HPDE6-E6E7 (cell line): ENCODE measurements at regions not wholly inside any gene's neighbourhood (a gene's known extent, or its start where the extent isn't known, plus 50 kb on each side); places are given as distances from the start of the nearest gene placed in this dataset.
"Not testable (repeated sequence)": the region's sequence is repeated elsewhere in the genome, so short reads cannot be mapped to it uniquely, and the experiment has no call there.

ENCODE experiments used
- DNase-seq: peaks from one replicate; pipeline ENCODE4 v3.0.0; 2011; ENCODE audit warnings: missing footprints; ENCODE audit errors: extremely low spot score

DNA sequence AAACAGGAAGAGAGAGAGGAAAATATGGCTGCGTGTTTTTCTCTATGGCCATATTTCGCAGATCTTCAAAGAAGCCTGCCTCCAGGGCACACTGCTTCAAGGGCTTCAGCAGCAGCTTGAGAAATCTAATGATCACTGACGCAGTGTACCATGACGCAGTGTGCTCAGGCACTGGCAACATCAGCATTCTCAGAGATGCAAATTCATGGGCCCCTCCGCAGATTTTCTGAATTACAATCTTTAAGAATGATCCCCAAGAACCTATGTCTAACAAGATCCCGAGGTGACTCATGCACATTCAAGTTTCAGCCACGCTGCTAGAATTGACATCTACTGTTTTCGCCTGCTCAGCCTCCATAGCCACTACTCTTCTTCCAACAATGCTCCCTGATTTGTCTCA lies 143.9 kb upstream of the ZNF366 start:
- DNase-seq: no peak

DNA sequence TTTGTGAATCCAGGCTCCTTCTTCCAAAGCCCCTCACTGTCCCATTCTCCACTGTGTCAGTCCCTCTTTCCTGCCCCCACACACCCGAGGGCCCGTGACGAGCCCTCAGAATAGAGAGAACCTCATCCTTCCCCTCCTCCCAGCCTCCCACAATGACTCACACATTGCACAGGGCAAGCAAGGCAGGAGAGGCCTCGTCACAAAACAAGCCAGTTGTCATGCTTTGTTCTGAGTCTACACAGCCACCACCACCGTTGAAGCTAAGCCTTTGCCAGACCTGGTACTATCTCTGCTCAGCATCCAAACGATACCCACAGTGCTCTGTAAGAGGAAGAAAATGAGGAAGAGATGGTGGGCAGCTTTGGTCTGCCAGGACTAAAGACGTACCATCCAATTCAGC lies 142.2 kb upstream of the ZNF366 start:
- DNase-seq: peak; percentile 20

DNA sequence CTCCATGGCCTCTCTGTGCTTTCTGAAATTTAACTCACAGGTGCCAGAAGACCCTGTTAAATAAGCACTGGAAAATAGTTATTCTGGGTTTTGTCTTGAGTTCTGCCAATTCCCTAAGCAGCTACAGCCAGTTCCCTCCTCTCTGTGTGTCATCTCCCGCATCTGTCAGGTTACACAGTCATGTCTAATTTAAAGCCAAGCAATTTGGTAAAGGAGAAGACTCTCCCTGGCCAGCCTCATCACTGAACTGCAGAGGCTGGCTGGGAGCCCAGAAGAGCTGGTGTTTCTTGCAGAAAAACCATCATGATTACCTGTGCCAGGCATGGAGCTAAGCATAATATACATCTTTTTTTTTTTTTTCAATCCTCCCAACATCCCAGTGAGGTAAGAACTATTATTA lies 141.3 kb upstream of the ZNF366 start:
- no peak for DNase-seq

DNA sequence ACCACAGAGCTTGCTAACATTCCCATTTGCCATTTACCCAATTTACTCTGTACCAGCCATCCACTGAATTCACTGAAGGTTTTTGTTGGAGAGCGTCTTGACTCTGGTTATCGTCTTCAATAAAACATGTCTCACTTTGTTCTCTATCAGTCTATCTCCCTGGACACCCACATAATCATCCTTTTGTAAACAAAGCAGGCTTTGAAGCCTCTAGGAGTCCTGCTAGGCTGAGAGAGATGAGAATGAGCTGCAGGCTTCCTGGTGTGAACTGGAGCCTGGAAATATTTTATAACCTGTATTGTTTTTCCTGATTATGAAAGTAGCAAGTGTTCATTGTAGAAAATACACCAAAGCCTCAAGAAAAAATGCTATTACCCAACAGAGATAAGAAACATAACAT lies 140.6 kb upstream of the ZNF366 start:
- no peak for DNase-seq

DNA sequence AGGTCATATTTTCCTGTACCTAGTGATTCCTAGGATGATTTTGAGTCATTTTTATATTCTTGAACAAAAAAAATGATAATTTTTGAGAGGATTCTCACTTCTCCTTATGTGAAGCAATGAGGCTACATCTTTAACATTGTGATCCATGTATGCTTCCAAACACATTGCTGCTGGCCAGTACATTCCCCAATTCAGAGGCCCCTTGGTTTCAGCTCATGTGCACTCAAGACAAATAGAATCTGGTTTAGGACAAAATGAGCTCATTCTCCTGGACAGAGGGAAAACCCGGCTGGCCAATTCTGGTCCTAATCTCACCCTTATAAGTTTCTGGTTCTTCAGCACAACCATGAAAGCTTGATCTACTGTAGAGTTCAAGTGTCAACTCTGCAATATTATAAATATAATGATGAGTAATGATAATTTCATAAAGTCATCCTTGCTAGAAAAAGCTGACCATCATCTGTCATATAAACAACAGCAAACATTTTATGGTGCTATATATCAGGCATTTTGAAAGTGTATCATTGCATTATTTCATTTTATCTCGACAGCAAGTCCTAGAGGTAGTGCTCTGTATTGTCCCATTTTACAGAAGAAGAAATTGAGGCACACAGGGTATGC lies 139.1 kb upstream of the ZNF366 start:
- no peak for DNase-seq

DNA sequence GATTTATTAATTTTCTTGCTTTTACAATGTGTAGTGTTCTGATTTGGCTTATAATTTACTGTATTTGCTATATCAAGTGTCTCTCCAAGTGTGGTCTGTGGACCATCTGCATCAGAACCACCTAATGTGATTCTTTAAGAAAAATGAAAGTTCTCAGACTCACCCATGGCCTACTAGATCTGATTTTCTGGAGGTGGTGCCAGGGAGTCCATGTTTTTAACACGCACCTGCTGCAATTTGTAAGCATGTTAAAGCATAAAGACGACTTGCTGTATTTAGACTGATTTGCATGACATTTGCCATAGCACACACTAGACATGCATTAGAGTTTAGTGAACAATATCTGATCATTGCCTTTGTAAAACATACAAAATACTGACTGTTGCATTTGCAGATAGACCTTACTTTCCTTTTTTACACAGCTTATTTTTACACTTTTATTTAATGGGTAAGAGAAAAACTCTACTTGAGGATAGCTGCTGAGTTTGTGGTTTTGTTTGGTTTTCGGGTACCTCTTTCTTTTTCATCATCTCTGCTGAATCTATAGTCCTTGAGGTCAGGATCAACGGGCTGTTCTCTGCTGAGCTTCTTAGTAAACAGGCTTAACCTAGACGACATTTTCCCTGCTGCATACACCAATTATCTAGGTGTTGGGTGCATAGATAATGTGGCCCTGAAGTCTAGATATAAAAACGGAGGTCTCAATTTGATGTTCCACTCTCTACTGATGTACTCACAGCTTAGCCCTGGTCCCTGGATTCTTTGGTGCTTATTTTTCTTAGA lies 138.0 kb upstream of the ZNF366 start:
- DNase-seq: no peak

DNA sequence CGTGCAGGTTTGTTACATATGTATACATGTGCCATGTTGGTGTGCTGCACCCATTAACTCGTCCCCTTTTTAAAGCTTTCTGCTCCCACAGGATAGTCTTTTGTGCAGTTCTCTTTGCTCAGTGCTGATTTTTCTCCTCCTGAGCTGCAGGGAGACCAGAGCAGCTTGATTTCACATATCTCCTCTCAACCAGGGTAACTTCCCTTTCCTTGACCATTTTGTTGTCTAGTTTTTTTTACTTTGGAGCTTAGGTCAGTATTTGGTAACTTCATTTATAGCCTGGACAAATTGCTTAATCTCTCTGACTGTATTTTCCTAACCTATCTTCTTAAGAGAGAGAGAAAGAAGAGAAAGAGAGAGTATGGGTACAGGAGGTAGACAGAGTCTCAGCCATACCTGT lies 137.1 kb upstream of the ZNF366 start:
- no peak for DNase-seq

DNA sequence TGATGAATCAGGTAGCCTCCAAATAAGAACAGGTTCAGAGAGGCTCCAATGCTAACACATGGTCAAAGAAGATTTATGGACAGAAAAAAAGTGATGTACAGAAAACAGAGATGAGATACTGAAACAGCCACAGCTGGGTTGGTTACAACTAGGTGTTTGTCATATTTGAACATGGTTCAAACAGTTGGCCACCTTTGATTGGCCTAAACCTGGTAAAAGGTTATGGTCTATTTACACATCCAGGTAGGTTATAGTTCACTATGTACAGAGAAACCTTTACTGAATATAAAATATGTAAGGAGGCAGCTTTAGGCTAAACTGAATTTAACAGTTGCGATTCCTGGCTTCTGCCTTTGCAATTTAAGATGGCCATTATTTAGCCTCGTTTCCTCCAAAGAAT lies 134.0 kb upstream of the ZNF366 start:
- DNase-seq: no peak

DNA sequence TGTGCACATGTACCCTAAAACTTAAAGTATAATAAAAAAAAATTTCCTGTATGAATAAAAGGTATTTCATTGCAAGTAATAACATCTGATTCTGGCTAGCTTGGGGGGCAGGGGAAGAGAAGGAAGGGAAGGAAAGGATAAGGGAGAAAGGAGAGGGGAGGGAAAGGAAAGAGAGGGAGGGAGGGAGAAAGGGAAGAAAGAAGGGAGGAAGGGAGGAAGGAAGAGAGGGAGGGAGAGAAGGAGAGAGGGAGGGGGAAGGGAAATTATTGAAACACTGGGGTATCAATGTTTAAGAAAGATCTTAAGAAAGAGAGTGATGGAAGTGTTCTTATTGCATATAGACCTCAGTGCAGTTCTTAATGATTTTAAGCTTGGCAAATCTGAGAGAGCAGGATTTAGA lies 129.8 kb upstream of the ZNF366 start:
- no peak for DNase-seq

DNA sequence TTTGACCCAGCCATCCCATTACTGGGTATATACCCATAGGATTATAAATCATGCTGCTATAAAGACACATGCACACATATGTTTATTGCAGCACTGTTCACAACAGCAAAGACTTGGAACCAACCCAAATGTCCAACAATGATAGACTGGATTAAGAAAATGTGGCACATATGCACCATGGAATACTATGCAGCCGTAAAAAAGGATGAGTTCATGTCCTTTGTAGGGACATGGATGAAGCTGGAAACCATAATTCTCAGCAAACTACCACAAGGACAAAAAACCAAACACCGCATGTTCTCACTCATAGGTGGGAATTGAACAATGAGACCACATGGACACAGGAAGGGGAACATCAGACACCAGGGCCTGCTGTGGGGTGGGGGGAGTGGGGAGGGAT lies 129.4 kb upstream of the ZNF366 start:
- DNase-seq: not testable (repeated sequence)

DNA sequence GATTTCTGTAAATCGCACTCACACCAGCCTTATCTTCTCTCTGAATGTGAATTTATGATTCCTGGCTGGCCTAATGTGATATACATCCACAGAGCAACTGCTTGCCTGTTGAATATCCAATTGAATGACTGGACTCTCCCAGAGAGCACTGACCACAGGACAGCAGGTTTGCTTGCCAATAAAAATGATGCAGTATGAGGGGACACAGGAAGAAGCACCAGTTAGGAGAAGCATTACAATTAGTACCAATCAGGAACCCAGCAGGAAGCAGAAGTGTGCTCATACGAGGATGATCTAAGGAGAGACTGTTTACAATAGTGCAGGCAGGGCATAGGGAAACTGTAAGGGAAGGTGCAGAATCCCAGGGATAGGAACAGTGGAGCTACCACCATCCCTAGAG lies 127.2 kb upstream of the ZNF366 start:
- no peak for DNase-seq

DNA sequence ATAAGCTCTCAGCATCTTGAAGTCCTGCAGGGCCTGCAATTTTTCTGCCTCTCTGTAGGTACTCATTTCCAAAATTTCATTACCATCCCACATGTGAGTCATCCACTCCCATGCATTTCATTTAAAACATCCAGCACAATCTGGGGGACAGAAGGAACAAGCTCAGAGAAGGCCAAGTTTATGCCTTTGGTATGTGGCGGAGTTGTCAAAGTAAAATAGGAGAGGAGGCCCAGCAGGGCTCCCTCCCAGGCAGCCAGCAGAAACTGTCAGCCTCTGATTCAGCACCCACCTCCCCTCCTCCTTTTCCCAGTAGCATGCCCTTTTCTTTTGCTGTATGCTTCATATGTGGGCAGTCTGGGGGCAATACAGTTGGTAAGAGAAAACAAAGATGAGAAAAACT lies 126.4 kb upstream of the ZNF366 start:
- DNase-seq: no peak

DNA sequence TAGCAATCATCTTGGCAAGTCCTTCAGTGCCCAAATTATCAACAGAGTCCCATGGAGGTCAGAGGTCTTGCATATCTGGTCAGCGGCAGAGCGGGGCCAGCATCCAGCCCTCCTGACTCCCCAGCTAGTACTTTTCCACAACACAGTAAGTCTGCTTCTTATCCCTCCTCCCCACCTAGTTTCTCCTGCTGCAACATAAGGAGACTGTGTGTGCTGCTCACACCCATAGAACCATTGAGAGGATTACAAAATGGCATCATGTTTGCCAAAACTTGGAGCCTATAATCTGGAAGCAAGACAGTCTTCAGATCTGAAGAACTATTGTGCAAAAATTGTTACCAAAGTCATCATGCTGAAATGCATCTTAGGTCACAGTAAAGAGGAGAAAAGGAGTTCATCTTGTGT lies 125.8 kb upstream of the ZNF366 start:
- DNase-seq: no peak

DNA sequence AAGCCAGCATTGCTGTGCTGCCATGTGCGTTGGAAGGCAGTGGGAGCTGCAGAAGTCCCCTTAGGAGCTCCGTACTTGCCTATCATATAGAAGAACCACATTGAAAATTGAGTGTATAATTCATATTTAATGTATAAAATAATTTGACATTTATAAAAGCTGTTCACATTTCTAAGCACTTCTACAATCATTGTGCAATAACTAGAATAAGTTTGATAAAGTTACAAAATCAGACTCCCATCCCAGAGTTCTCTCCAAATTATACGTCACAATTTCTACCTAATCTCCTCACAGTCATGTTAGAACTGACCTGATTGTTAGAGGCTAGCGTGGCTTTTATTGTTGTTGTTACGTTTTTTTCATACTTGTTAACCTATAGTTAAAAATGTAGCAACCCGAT lies 123.5 kb upstream of the ZNF366 start:
- DNase-seq: no peak

DNA sequence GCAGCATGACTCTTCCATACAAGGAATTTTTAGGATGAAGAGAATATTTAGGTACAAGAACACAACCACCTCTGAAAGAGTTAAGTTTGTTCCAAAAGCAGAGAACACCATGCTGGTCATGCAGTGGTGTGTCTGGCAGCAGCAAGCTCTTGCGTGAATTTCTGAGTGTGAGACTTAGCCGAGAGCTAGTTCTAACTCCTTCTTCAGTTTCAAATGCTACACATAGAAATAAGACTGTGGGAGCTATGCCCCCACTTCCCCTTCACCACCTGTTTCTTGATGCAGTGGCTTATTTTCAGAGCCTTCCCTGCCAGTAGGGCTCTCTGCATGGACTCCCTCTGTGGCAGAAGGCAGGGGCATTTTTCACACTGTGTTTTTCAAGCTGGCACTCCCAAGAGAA lies 122.9 kb upstream of the ZNF366 start:
- no peak for DNase-seq

DNA sequence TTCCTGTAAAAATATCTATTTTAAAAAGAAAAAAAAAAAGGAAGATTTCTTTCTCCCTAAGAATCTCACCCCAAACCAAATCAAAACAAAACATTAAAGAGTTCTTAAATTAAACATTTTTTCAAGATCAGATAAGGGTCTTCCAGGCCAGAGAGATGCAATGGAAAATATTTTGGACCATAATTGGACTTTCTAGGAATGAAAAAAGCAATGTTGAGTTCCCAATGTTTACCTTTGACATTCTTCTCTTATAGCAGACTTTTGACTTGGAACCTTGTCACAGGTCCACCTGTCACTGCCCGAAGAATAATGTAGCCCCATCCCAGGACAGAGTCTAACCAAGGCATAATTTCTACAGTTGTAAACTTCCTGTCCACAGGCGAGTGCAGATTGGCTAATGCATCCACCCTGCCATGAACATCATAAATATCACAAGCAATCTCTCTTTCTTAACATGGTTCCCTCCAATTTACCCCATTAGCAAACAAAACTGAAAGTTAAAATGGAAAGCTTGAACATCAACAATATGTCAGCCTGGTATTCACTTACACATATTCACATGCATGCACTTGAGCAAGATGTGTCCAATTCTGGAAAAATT lies 121.7 kb upstream of the ZNF366 start:
- DNase-seq: no peak

DNA sequence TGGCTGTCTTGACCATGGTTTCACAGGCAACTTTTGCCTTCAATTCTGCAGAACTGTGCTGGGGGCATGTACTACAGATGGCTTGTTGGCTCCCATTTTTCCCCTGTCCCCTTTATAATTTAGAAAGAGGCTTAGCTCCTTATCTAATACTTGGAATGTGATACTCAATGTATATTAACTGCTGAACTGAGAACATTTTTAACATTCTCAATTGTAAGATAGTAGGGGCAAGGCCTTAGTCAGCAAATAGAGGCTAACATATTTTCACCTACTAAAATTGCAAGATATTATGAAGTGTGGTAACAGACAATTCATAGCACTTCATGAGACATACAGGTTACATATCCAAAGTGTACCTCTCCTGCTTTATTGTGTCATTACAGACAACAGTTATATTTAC lies 118.1 kb upstream of the ZNF366 start:
- DNase-seq: no peak

DNA sequence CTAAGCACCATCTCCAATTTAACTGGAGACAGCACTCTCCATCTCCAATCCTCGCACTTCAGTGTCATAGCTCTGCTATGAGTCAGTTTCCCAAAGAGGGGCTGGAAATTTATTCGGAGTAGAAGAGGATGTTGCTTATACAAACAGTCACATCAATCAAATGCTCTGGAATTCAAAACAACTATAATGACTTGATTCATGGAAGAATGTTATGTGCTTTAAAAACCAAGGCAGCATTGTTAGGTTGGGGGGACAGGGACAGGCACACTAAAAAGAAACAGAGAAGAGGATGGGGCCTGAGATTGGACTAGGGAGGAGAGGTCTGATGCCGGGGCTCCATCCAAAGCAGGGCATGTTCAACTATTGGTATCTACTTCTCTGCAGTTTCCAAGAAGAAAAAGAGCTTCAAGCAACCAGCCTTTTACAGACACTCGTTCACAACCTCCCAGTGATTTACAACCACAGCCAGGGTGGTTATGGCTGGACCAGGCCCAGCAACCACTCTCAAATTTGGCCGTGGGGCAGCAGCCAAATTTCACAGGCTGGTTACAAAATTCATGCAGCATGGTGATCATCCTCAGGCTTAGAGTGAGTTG lies 117.5 kb upstream of the ZNF366 start:
- no peak for DNase-seq

DNA sequence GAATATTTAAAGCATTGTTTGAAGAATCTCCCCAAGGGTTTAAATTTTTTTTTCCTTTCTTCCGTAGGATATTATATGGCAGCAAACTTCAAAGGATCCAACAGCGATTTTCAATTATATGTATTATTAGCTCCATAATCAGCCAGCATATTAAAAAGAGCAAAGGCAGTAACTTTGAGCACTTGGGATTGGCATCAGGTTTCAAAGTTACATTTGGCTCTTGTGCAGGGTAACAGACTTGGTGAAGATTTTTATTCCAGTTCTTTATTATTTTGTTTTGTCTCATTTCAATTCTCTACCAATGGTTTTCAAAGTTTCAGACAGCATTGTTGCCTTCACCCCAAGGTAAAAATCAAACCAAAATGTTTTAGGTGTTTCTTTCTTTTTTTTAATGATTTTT lies 116.7 kb upstream of the ZNF366 start:
- no peak for DNase-seq

DNA sequence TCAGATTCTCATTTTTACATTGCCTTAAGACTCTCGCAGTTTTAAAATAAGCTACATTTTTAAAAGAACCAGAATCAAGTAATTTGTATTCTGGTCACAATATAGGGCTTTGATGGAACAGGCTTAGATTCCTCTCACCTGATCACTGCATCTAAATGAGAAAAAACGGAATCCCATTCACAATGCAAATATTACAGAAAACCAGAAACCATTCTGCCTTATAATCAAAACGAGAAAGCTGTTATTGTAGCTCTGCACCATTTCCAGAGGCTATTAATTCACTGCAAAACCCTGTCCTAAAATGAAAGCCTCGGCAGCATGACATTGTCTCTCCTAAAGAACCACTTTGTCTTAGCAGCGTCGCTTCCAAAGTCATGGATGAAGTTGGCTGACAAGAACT lies 116.1 kb upstream of the ZNF366 start:
- no peak for DNase-seq

DNA sequence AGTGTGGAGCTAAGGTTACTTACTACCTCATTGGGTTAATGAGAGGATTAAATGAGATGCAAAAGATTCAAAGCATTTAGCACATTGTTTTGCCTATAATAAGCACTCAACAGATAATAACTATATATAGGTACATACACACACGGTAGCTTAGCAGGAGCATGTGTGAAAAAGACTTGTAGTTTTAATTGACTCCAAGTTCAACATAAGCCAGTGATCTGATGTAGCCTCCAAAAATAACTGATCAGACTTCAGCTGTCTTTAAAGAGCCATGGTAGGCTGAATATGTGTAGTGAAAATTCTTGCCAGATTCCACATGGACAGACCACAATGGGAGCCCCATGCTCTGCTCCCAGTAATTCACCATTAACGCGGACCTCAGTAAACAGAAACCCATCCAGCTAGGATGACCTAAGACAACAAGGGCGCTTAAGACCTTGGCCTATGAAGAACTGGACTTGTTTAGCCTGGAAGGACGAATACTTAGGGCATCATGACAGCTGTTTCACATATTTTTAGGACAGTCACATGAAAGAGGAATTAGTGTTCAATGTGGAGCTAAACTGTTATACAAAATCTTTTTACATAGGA lies 115.1 kb upstream of the ZNF366 start:
- no peak for DNase-seq

DNA sequence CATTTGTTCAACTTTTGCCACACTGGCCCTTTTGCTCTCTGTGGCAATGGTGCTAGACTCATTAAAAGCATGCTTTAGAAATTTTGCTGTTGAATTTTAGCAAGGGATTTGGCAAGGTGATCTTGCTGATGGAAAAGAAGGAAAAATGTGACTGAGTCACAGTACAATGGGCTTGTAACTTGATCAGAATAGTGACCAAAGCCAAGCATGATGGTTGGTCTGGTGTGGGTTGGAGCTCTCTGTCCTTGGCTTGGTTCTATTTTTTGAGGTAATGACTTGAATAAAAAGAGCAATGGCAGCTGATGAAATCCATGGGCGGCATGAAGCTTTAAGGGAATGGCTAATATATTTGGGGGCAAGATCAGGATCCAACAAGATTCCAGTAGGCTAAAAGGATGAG lies 114.4 kb upstream of the ZNF366 start:
- no peak for DNase-seq

DNA sequence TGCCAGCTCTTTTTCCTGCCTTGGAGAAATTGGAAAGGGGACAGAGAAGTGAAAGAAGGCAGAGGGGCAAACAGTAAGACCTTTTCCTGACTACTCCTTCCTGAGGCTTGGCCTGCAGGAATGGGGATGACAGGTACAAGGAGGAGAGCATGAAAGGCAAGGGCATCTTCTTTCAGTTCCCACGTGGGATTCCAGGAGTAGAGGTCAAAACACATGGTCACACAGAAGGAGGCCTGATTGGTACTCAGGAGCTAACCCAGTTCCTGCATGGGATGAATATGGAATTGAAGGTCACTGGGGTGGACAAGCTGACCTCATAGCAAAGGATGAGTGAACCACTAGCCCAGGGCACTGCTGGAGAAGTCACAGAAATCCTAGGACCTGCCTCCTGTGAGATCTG lies 112.5 kb upstream of the ZNF366 start:
- no peak for DNase-seq
